GM23248 (cell line): ENCODE measurements at regions not wholly inside any gene's neighbourhood (a gene's known extent, or its start where the extent isn't known, plus 50 kb on each side); places are given as distances from the start of the nearest gene placed in this dataset.

Source experiments
- EZH2 ChIP-seq: fragments of 200-600 bp; sonication (generic); IDR thresholded peaks from 2 replicates; pipeline ENCODE4 v1.6.1; 2018; ENCODE audit warnings: antibody characterized with exemption, mild to moderate bottlenecking; ENCODE audit not compliant: insufficient read depth, poor library complexity, severe bottlenecking
- EZH2phosphoT487 ChIP-seq: fragments of 200-600 bp; sonication (generic); IDR thresholded peaks from 2 replicates; pipeline ENCODE4 v1.6.1; 2018; ENCODE audit warnings: antibody characterized with exemption, moderate library complexity, mild to moderate bottlenecking, low read depth; ENCODE audit not compliant: insufficient read depth

DNA sequence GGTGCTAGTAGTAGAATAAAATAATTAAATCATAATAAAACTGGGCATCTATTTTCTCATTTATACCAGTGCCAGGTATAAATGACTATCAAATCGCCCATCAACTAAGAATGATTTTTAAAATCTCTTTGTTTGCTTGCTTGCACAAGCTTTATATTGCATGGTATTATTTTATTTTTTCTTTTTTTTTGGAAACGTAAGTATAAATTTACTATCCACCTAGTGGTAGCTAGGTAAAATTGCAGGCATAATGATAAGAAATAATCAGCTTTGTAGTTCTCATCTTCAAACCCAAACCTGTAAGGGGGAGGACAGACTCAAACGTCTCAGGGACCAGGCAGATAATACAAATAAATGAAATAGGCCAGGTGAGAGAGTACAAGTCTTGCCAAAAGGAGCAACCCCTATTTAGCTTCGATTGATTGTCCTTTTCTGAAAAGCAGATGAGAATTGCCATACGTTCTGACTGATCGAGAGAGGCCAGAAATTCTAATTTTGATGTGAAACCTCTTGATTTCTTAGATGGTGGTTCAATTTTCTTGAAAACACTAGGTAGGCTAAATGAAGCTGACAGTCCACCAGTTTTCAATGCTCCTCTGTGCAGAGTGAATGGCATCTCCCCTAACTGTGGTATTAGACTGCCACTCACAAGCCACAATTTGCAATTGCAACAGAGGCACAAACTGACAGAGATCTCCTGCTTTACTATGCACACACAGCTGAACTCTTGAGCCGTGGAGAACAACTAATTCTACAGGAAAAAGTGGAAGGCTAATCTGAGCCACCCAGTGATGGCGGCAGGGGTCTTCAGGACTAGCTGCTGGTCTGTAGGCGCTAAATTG is 189.3 kb downstream of the DACT1 start:
- no peak for TF ChIP-seq EZH2phosphoT487
- TF ChIP-seq EZH2, result no peak
